NCI-H146 treated with DMSO at 0.1 percent for 48 hours (cell line): ENCODE measurements at regions not wholly inside any gene's neighbourhood (a gene's known extent, or its start where the extent isn't known, plus 50 kb on each side); places are given as distances from the start of the nearest gene placed in this dataset.
"Not testable (repeated sequence)": the region's sequence is repeated elsewhere in the genome, so short reads cannot be mapped to it uniquely, and the experiment has no call there.

Source experiments
- DNase-seq: peaks from one replicate; lab custom pipeline; 2025; ENCODE audit not compliant: unreplicated experiment; lab: John Stamatoyannopoulos, UW

- DNase-seq, result no peak
Observed at GRCh38 chr13:105740739-105741138, 794.7 kb downstream of the EFNB2 start.

GRCh38 chr13:105737688-105738087 lies 797.8 kb downstream of the EFNB2 start:
- DNase-seq, result no peak

- no peak for DNase-seq
Observed at GRCh38 chr13:105735281-105735680, 800.2 kb downstream of the EFNB2 start.

- no peak for DNase-seq
Observed at GRCh38 chr13:105732806-105733529, 802.5 kb downstream of the EFNB2 start.

GRCh38 chr13:105725887-105726286 lies 809.6 kb downstream of the EFNB2 start:
- DNase-seq, result no peak

- no peak for DNase-seq
Observed at GRCh38 chr13:105721016-105721415, 814.4 kb downstream of the EFNB2 start.

GRCh38 chr13:105719859-105720258 lies 815.6 kb downstream of the EFNB2 start:
- no peak for DNase-seq

GRCh38 chr13:105709181-105709580 lies 826.3 kb downstream of the EFNB2 start:
- no peak for DNase-seq

- DNase-seq, result no peak
Observed at GRCh38 chr13:105703843-105704242, 831.6 kb downstream of the EFNB2 start.

GRCh38 chr13:105702441-105702840 lies 833.0 kb downstream of the EFNB2 start:
- no peak for DNase-seq

- DNase-seq, result no peak
Observed at GRCh38 chr13:105692769-105693168, 842.7 kb downstream of the EFNB2 start.

GRCh38 chr13:105684216-105684615 lies 851.2 kb downstream of the EFNB2 start:
- no peak for DNase-seq

GRCh38 chr13:105679838-105680237 lies 855.6 kb downstream of the EFNB2 start:
- DNase-seq, result no peak

- DNase-seq, result no peak
Observed at GRCh38 chr13:105678072-105678471, 857.4 kb downstream of the EFNB2 start.

- DNase-seq, result no peak
Observed at GRCh38 chr13:105672881-105673280, 862.6 kb downstream of the EFNB2 start.

GRCh38 chr13:105671131-105671530 lies 864.3 kb downstream of the EFNB2 start:
- DNase-seq, result not testable (repeated sequence)

- no peak for DNase-seq
Observed at GRCh38 chr13:105670179-105670990, 865.1 kb downstream of the EFNB2 start.

- DNase-seq, result no peak
Observed at GRCh38 chr13:105665284-105665683, 870.2 kb downstream of the EFNB2 start.

- DNase-seq, result no peak
Observed at GRCh38 chr13:105663182-105663581, 872.3 kb downstream of the EFNB2 start.

- DNase-seq, result no peak
Observed at GRCh38 chr13:105660561-105660960, 874.9 kb downstream of the EFNB2 start.

- no peak for DNase-seq
Observed at GRCh38 chr13:105658431-105658830, 877.0 kb downstream of the EFNB2 start.

- DNase-seq, result no peak
Observed at GRCh38 chr13:105655046-105655445, 880.4 kb downstream of the EFNB2 start.
